ENCODE measurements at regions not wholly inside any gene's neighbourhood (a gene's known extent, or its start where the extent isn't known, plus 50 kb on each side); places are given as distances from the start of the nearest gene placed in this dataset.
"Not testable (repeated sequence)": the region's sequence is repeated elsewhere in the genome, so short reads cannot be mapped to it uniquely, and the experiment has no call there.

GRCh38 chr13:99731747-99732146, 230.5 kb downstream of the TM9SF2 start:
- no peak for DNase-seq

- no peak for DNase-seq
Observed at GRCh38 chr13:99730403-99730802, 229.1 kb downstream of the TM9SF2 start.

- DNase-seq, result no peak
Observed at GRCh38 chr13:99729745-99730144, 228.5 kb downstream of the TM9SF2 start.

GRCh38 chr13:99727651-99728050, 226.4 kb downstream of the TM9SF2 start:
- not testable (repeated sequence) for DNase-seq

GRCh38 chr13:99726282-99726894, 225.1 kb downstream of the TM9SF2 start:
- DNase-seq, result no peak

- DNase-seq, result no peak
Observed at GRCh38 chr13:99725644-99726043, 224.4 kb downstream of the TM9SF2 start.

- no peak for DNase-seq
Observed at GRCh38 chr13:99724633-99725517, 223.6 kb downstream of the TM9SF2 start.

- no peak for DNase-seq
Observed at GRCh38 chr13:99723878-99724277, 222.6 kb downstream of the TM9SF2 start.

GRCh38 chr13:99722931-99723330, 221.7 kb downstream of the TM9SF2 start:
- no peak for DNase-seq

GRCh38 chr13:99722338-99722818, 221.1 kb downstream of the TM9SF2 start:
- DNase-seq, result no peak

- no peak for DNase-seq
Observed at GRCh38 chr13:99721606-99722337, 220.5 kb downstream of the TM9SF2 start.

- no peak for DNase-seq
Observed at GRCh38 chr13:99717959-99718674, 216.8 kb downstream of the TM9SF2 start.

- no peak for DNase-seq
Observed at GRCh38 chr13:99709134-99709533, 207.9 kb downstream of the TM9SF2 start.

GRCh38 chr13:99704390-99704789, 203.1 kb downstream of the TM9SF2 start:
- DNase-seq, result no peak

GRCh38 chr13:99703908-99704307, 202.6 kb downstream of the TM9SF2 start:
- DNase-seq, result no peak

- no peak for DNase-seq
Observed at GRCh38 chr13:99702687-99703319, 201.5 kb downstream of the TM9SF2 start.

GRCh38 chr13:99700468-99700867, 199.2 kb downstream of the TM9SF2 start:
- DNase-seq, result no peak

- no peak for DNase-seq
Observed at GRCh38 chr13:99698816-99699099, 197.5 kb downstream of the TM9SF2 start.

- no peak for DNase-seq
Observed at GRCh38 chr13:99698010-99698815, 196.9 kb downstream of the TM9SF2 start.

- DNase-seq, result no peak
Observed at GRCh38 chr13:99695857-99696256, 194.6 kb downstream of the TM9SF2 start.

GRCh38 chr13:99693852-99694611, 192.8 kb downstream of the TM9SF2 start:
- DNase-seq, result no peak

Measured in stimulated activated CD4-positive, alpha-beta T cell treated with anti-CD3 and anti-CD28 coated beads, Interleukin-2, amount 100 ng/mL, for 48 hours (primary cell).